Mammary epithelial cell (primary cell): ENCODE measurements at regions not wholly inside any gene's neighbourhood (a gene's known extent, or its start where the extent isn't known, plus 50 kb on each side); places are given as distances from the start of the nearest gene placed in this dataset.

Experiments used
- EZH2 ChIP-seq: IDR thresholded peaks from 2 replicates; pipeline ENCODE4 v1.6.1; 2012; ENCODE audit warnings: low read length, inconsistent platforms, borderline replicate concordance
- TF ChIP-seq, protein P1 (sequence below), 2 donors: IDR thresholded peaks in 1 of 2; conservative IDR thresholded peaks in 1 of 2; 2 replicates each; pipeline ENCODE4 v1.5.1; 2011 to 2012; ENCODE audit warnings: inconsistent platforms in 2 of 2, low read length in 2 of 2, mild to moderate bottlenecking in 2 of 2, control low read depth in 1 of 2, low read depth in 1 of 2; ENCODE audit not compliant: insufficient read depth in 1 of 2; ENCODE audit errors: extremely low read depth in 1 of 2

DNA sequence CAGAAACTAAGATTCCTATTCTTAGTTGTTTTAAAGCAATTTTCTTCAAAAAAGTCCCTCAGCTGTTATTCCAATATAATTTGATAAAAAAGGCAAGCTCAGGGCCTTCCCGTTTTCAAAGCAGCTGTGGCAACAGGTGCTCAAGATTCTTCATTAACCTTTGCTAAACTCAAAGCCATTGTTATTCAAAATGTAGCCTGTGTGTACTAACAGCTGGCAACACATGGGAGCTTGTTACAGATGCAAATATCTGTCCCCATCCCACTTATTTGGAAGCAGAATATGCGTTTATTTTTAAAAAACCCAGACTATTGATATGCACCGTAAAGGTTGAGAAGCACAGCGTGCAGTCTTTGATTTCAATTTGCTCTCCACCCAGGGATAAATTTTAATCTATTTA is 210.4 kb upstream of the SYT10 start:
- TF ChIP-seq, protein P1, sequence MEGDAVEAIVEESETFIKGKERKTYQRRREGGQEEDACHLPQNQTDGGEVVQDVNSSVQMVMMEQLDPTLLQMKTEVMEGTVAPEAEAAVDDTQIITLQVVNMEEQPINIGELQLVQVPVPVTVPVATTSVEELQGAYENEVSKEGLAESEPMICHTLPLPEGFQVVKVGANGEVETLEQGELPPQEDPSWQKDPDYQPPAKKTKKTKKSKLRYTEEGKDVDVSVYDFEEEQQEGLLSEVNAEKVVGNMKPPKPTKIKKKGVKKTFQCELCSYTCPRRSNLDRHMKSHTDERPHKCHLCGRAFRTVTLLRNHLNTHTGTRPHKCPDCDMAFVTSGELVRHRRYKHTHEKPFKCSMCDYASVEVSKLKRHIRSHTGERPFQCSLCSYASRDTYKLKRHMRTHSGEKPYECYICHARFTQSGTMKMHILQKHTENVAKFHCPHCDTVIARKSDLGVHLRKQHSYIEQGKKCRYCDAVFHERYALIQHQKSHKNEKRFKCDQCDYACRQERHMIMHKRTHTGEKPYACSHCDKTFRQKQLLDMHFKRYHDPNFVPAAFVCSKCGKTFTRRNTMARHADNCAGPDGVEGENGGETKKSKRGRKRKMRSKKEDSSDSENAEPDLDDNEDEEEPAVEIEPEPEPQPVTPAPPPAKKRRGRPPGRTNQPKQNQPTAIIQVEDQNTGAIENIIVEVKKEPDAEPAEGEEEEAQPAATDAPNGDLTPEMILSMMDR (conservative IDR thresholded peaks at IDR 0.05 in 1 of 2, IDR thresholded peaks at IDR 0.05 in 1 of 2; ENCODE audit: extremely low read depth in 1 of 2, insufficient read depth in 1 of 2, low read depth in 1 of 2, low read length in 2 of 2), result no peak
- TF ChIP-seq EZH2, result no peak
